ENCODE measurements at regions not wholly inside any gene's neighbourhood (a gene's known extent, or its start where the extent isn't known, plus 50 kb on each side); places are given as distances from the start of the nearest gene placed in this dataset.

DNA sequence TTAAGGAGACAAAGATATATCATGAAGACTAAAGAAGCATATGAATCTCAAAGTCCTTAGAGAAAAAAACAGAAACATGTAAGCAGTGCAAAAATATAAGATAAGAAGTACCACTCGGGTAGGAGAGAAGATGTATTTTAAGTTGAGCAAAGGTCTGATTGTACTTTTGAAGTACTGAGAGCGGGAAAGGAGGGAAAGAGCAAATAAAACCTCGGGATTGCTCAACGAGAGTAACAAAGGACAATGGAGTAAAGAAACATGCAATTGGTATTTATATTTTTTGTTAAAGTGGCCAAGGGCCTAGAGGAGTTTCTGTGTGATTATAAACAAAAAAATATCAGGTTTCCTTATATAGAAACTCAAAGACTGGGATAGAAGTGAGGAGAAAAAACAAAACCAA, 251.9 kb downstream of the LNPK start (continued):
- no peak for TF ChIP-seq RAD21 (IDR thresholded peaks at IDR 0.05 in 1 of 2, conservative IDR thresholded peaks at IDR 0.05 in 1 of 2; ENCODE audit: low read depth in 2 of 2, low read length in 2 of 2)
- TF ChIP-seq SP2 (IDR thresholded peaks at IDR 0.05; ENCODE audit: low read length) = no peak
- no peak for TF ChIP-seq GTF2F1 (IDR thresholded peaks at IDR 0.05; ENCODE audit: borderline replicate concordance, low read depth, low read length)

Data from H1 (cell line).